GM12878 (cell line): ENCODE measurements at regions not wholly inside any gene's neighbourhood (a gene's known extent, or its start where the extent isn't known, plus 50 kb on each side); places are given as distances from the start of the nearest gene placed in this dataset.

Experiments used
- ATAC-seq: fragments of 200-7000 bp; cut with Tn5 transposase; 3 replicates; pipeline ENCODE4 v1.9.1; 2020; ENCODE audit warnings: mild to moderate bottlenecking, moderate library complexity
- BruUV-seq: library from RNA; stranded (reverse); fragments of 400-500 nt; replicated peaks from 2 replicates; lab custom pipeline; 2021; lab: Mats Ljungman, UMichigan
- CTCF ChIA-PET: fragments of 300-600 bp; sonication (Branson Sonifier 250); formaldehyde crosslinking; extraction: SDS; loops from one replicate; lab custom pipeline; 2021; ENCODE audit warnings: inconsistent platforms; lab: Yijun Ruan, JAX
- POLR2A ChIA-PET: fragments of 350-600 bp; formaldehyde crosslinking; extraction: SDS; loops from one replicate; lab custom pipeline; 2021; ENCODE audit warnings: inconsistent platforms; lab: Charles Lee
- RAD21 ChIA-PET: fragments of 300-600 bp; sonication (Branson Sonifier 250); formaldehyde crosslinking; loops from one replicate; lab custom pipeline; 2023; ENCODE audit warnings: antibody characterized with exemption; ENCODE audit not compliant: unreplicated experiment; lab: Charles Lee
- SMC1A ChIA-PET: fragments of 300-600 bp; sonication (Branson Sonifier 250); formaldehyde crosslinking; loops from one replicate; lab custom pipeline; 2023; ENCODE audit not compliant: unreplicated experiment, uncharacterized antibody; lab: Charles Lee
- DNase-seq: peaks from one replicate; pipeline ENCODE4 v3.0.0-alpha.2; 2011; ENCODE audit warnings: low read depth, low spot score
- FAIRE-seq: peaks from 3 replicates; lab custom pipeline; 2011; peaks lifted over from hg19 to GRCh38; lab: Jason Lieb, UNC
- H2AFZ ChIP-seq: 2 replicates; pipeline ENCODE4 v1.6.0; 2011; ENCODE audit warnings: low read depth, low read length, control low read depth; ENCODE audit not compliant: control insufficient read depth
- H3K27ac ChIP-seq: 2 replicates; pipeline ENCODE4 v1.5.1; 2011; ENCODE audit warnings: control low read depth; ENCODE audit not compliant: control insufficient read depth, insufficient read depth
- H3K27me3 ChIP-seq, 2 experiments: replicated peaks in 1 of 2; 2 replicates each; pipeline versions ENCODE4 v1.6.0 to v1.6.1; 2011; ENCODE audit warnings: low read length in 1 of 2; ENCODE audit not compliant: control insufficient read depth in 2 of 2, insufficient read depth in 2 of 2
- H3K36me3 ChIP-seq, 2 experiments: 2 replicates each; pipeline ENCODE4 v1.5.1; 2011; ENCODE audit warnings: low read length in 1 of 2; ENCODE audit not compliant: control insufficient read depth in 2 of 2, insufficient read depth in 2 of 2
- H3K4me1 ChIP-seq: 2 replicates; pipeline ENCODE4 v1.6.1; 2011; ENCODE audit warnings: mild to moderate bottlenecking, low read length, moderate library complexity, mixed read lengths; ENCODE audit not compliant: control insufficient read depth, insufficient read depth
- H3K4me2 ChIP-seq: 2 replicates; pipeline ENCODE4 v1.6.0; 2011; ENCODE audit warnings: control low read depth; ENCODE audit not compliant: control insufficient read depth, insufficient read depth
- H3K4me3 ChIP-seq: fragments of 200-600 bp; sonication (generic); 2 replicates; pipeline ENCODE4 v1.5.1; 2016
- H3K79me2 ChIP-seq: 2 replicates; pipeline ENCODE4 v1.6.0; 2011; ENCODE audit warnings: low read length; ENCODE audit not compliant: control insufficient read depth, insufficient read depth
- H3K9ac ChIP-seq: 2 replicates; pipeline ENCODE4 v1.8.0; 2011; ENCODE audit warnings: low read length, control low read depth, mixed read lengths; ENCODE audit not compliant: control insufficient read depth, insufficient read depth
- H3K9me3 ChIP-seq: replicated peaks from 3 replicates; pipeline ENCODE4 v1.5.1; 2011; ENCODE audit warnings: mild to moderate bottlenecking, low read length; ENCODE audit not compliant: control insufficient read depth, insufficient read depth
- H4K20me1 ChIP-seq: 2 replicates; pipeline ENCODE4 v1.6.0; 2011; ENCODE audit not compliant: control insufficient read depth, insufficient read depth
- ESRRA ChIP-seq: IDR thresholded peaks from 2 replicates; pipeline ENCODE4 v1.6.1; 2012; ENCODE audit warnings: mild to moderate bottlenecking, low read length, improper control_type of control experiment
- HCFC1 ChIP-seq: fragments of 150-350 bp; IDR thresholded peaks from 2 replicates; pipeline ENCODE4 v1.6.1; 2014; ENCODE audit warnings: low read length
- HDAC2 ChIP-seq: fragments of 200-600 bp; sonication (generic); IDR thresholded peaks from 2 replicates; pipeline ENCODE4 v1.6.1; 2017
- HDGF ChIP-seq: fragments of 450-650 bp; IDR thresholded peaks from 2 replicates; pipeline ENCODE4 v1.6.1; 2016; ENCODE audit warnings: antibody characterized with exemption
- KAT2A ChIP-seq: conservative IDR thresholded peaks from 2 replicates; pipeline ENCODE4 v1.6.1; 2011; ENCODE audit warnings: low read depth, low read length; ENCODE audit not compliant: control insufficient read depth
- KLF5 ChIP-seq: fragments of 450-650 bp; IDR thresholded peaks from 2 replicates; pipeline ENCODE4 v1.6.1; 2014; ENCODE audit warnings: mild to moderate bottlenecking; ENCODE audit not compliant: partially characterized antibody
- MTA2 ChIP-seq: fragments of 450-650 bp; IDR thresholded peaks from 2 replicates; pipeline ENCODE4 v1.6.1; 2016; ENCODE audit warnings: low read depth, mild to moderate bottlenecking, moderate library complexity
- MTA3 ChIP-seq: IDR thresholded peaks from 2 replicates; pipeline ENCODE4 v1.6.1; 2012; ENCODE audit warnings: low read length, inconsistent platforms, borderline replicate concordance
- MYB ChIP-seq: fragments of 150-350 bp; IDR thresholded peaks from 2 replicates; pipeline ENCODE4 v1.6.1; 2014; ENCODE audit warnings: mild to moderate bottlenecking, low read depth, low read length, borderline replicate concordance
- PML ChIP-seq: IDR thresholded peaks from 2 replicates; pipeline ENCODE4 v1.6.1; 2012; ENCODE audit warnings: low read length, inconsistent platforms
- RAD51 ChIP-seq: fragments of 450-650 bp; IDR thresholded peaks from 2 replicates; pipeline ENCODE4 v1.6.1; 2016; ENCODE audit warnings: moderate library complexity, mild to moderate bottlenecking, inconsistent platforms
- RCOR1 ChIP-seq: conservative IDR thresholded peaks from 2 replicates; pipeline ENCODE4 v1.6.1; 2012; ENCODE audit warnings: low read depth, low read length, improper control_type of control experiment
- RELA ChIP-seq: fragments of 450-650 bp; IDR thresholded peaks from 2 replicates; pipeline ENCODE4 v1.8.0; 2014; ENCODE audit warnings: borderline replicate concordance; ENCODE audit not compliant: partially characterized antibody
- SMAD5 ChIP-seq: IDR thresholded peaks from 2 replicates; pipeline ENCODE4 v1.6.1; 2016; ENCODE audit warnings: antibody characterized with exemption, low read depth
- SPI1 ChIP-seq: IDR thresholded peaks from 2 replicates; pipeline ENCODE4 v1.6.1; 2011; ENCODE audit warnings: low read depth, mild to moderate bottlenecking, low read length, moderate library complexity, borderline replicate concordance; ENCODE audit not compliant: insufficient read depth
- SRF ChIP-seq, 2 experiments: IDR thresholded peaks; 2 replicates each; pipeline ENCODE4 v1.6.1; 2011; ENCODE audit warnings: low read depth in 2 of 2, low read length in 2 of 2, mild to moderate bottlenecking in 1 of 2, moderate library complexity in 1 of 2
- STAT3 ChIP-seq: IDR thresholded peaks from 2 replicates; pipeline ENCODE4 v1.6.1; 2011; ENCODE audit warnings: low read depth, low read length, improper control_type of control experiment
- TBL1XR1 ChIP-seq: IDR thresholded peaks from 2 replicates; pipeline ENCODE4 v1.6.1; 2012; ENCODE audit warnings: low read depth, low read length, improper control_type of control experiment
- TCF7 ChIP-seq: IDR thresholded peaks from 2 replicates; pipeline ENCODE4 v1.6.1; 2014; ENCODE audit warnings: antibody characterized with exemption, borderline replicate concordance
- ZBED1 ChIP-seq: IDR thresholded peaks from 2 replicates; pipeline ENCODE4 v1.6.1; 2016; ENCODE audit warnings: borderline replicate concordance
- ZSCAN29 ChIP-seq: fragments of 450-650 bp; IDR thresholded peaks from 2 replicates; pipeline ENCODE4 v1.6.1; 2017; ENCODE audit warnings: mild to moderate bottlenecking, moderate library complexity
- WGBS: methylation state at CpG from one replicate; pipeline ENCODE4 v1.1.6; 2016; ENCODE audit warnings: low lambda C conversion rate; ENCODE audit not compliant: insufficient replicate concordance, insufficient coverage; ENCODE audit errors: missing lambda C conversion rate; 5-methylcytosine and 5-hydroxymethylcytosine counted together
- in situ Hi-C: fragments of 300-500 bp; cut with MboI; formaldehyde crosslinking; loops from 9 replicates; pipeline ENCODE4 v1.14.3; 2018; ENCODE audit warnings: mixed read lengths
- intact Hi-C: fragments of 100-400 bp; cut with micrococcal nuclease; formaldehyde crosslinking; loops from one replicate; pipeline ENCODE4 v1.14.2; 2022; ENCODE audit not compliant: unreplicated experiment
- TF ChIP-seq, protein P1 (sequence below): fragments of 450-650 bp; IDR thresholded peaks from 2 replicates; pipeline ENCODE4 v1.6.1; 2017; ENCODE audit warnings: borderline replicate concordance

DNA sequence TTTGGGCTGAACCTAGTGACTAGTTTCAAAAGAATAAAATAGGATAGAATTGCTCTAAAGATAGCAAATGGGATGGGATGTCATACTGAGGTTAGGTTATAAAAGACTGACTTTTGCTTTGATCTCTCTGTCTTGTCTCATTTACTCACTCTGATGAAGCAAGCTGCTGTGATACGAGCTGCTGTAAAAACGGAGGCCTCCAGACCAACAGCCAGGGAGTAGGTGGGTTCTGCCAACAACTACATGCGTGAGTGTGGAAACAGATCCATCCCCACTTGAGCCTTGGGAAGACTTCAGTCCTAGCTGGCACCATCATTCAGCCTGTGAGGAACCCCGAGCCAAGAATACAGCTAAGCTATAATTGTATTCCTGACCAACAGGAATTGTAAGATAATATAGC lies 373.9 kb upstream of the CA10 start:
- in situ Hi-C loops: no loop called here
- ChIA-PET RAD21 (no interaction called here), CTCF (interaction anchor here (1.2 kb wide), 1 partner anchor 8 kb away, joined by 3 read pairs; no protein-coding TSS in a partner anchor), SMC1A (no interaction called here), POLR2A (no interaction called here)
- H3K4me3 ChIP-seq: no peak overlapping the region
- no peaks in the 10 kb centered on the region for H3K79me2 ChIP-seq
- no peak for FAIRE-seq
- no peak for ATAC-seq
- H3K4me1 ChIP-seq: no peaks in the 10 kb centered on the region
- no peak for DNase-seq
- intact Hi-C loops: no loop called here
- no peaks in the 10 kb centered on the region for H3K27me3 ChIP-seq
- no TSS peak for BruUV-seq
- H3K9ac ChIP-seq: no peak overlapping the region
- no peaks in the 10 kb centered on the region for H3K36me3 ChIP-seq
- 2% methylated on average over 4 of the region's 4 CpGs for WGBS
- TF ChIP-seq ZSCAN29: no peak
- TF ChIP-seq MTA3: no peak
- no peak for TF ChIP-seq SPI1
- TF ChIP-seq ESRRA: no peak
- no peak for TF ChIP-seq HDGF
- no peak for TF ChIP-seq TBL1XR1
- TF ChIP-seq PML: no peak
- no peak overlapping the region for H3K27ac ChIP-seq
- H3K4me2 ChIP-seq: no peak overlapping the region
- H2AFZ ChIP-seq: no peak overlapping the region
- no peaks in the 10 kb centered on the region for H4K20me1 ChIP-seq
- H3K9me3 ChIP-seq: no peaks in the 10 kb centered on the region; the same call in 2 of the 3 replicates

DNA sequence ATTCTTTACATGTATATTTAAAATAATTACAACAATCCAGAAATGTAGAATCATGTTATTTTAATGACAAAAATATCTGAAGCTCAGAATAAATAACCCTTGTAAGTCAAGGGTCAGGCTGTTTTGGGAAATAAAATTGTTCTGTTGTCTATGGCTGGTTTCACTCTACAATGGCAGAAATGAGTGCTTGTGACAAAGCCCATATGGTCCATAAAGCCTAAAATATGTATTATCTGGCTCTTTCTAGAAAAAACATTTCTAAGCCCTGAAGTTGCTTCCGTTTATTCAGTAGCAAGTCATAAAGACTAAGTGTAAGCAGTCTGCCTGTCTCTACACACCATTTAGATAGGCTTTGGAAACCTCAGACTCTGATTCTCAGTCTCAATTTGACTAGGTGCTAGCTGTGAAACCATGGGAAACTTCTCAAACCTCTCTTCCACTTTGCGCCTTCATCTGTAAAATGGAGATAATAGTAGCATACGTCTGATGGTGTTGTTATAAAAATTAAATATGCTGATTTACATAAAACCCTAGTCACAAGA lies 365.7 kb upstream of the CA10 start:
- Histone ChIP-seq H3K79me2 (no peaks in the 10 kb centered on the region), H2AFZ (no peak overlapping the region), H3K9ac (no peak overlapping the region), H3K4me3 (no peak overlapping the region), H3K4me2 (no peak overlapping the region), H3K36me3 (no peaks in the 10 kb centered on the region), H3K9me3 (no peaks in the 10 kb centered on the region), H4K20me1 (no peaks in the 10 kb centered on the region), H3K27me3 (no peaks in the 10 kb centered on the region), H3K4me1 (no peaks in the 10 kb centered on the region), H3K27ac (no peak overlapping the region)
- BruUV-seq: no TSS peak
- ChIA-PET RAD21 (no interaction called here), SMC1A (no interaction called here), POLR2A (no interaction called here), CTCF (interaction anchor here (1.1 kb wide), 1 partner anchor 8 kb away, joined by 3 read pairs; no protein-coding TSS in a partner anchor)
- FAIRE-seq: no peak
- no peak for DNase-seq
- no peak for TF ChIP-seq SMAD5
- TF ChIP-seq STAT3: no peak
- no peak for TF ChIP-seq KLF5
- TF ChIP-seq RELA: no peak
- TF ChIP-seq HCFC1: no peak
- TF ChIP-seq SRF (IDR thresholded peaks at IDR 0.05; ENCODE audit: low read depth in 2 of 2, low read length in 2 of 2): no peak
- no peak for TF ChIP-seq RCOR1
- TF ChIP-seq HDAC2: no peak
- TF ChIP-seq KAT2A: no peak
- TF ChIP-seq TBL1XR1: no peak
- TF ChIP-seq MTA2: no peak
- TF ChIP-seq MYB: no peak
- TF ChIP-seq RAD51: no peak
- TF ChIP-seq, protein P1, sequence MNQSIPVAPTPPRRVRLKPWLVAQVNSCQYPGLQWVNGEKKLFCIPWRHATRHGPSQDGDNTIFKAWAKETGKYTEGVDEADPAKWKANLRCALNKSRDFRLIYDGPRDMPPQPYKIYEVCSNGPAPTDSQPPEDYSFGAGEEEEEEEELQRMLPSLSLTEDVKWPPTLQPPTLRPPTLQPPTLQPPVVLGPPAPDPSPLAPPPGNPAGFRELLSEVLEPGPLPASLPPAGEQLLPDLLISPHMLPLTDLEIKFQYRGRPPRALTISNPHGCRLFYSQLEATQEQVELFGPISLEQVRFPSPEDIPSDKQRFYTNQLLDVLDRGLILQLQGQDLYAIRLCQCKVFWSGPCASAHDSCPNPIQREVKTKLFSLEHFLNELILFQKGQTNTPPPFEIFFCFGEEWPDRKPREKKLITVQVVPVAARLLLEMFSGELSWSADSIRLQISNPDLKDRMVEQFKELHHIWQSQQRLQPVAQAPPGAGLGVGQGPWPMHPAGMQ: no peak
- no peak for TF ChIP-seq ZBED1
- no peak for TF ChIP-seq TCF7
- intact Hi-C loops (no loop called here), in situ Hi-C loops (no loop called here)
- 19% methylated on average over 3 of the region's 3 CpGs for WGBS
- no peak for ATAC-seq
